ENCODE measurements at regions not wholly inside any gene's neighbourhood (a gene's known extent, or its start where the extent isn't known, plus 50 kb on each side); places are given as distances from the start of the nearest gene placed in this dataset.

GRCh38 chr10:28781296-28781695, 104.0 kb downstream of the BAMBI start:
- no peak for DNase-seq (ENCODE audit: low spot score)

- DNase-seq (ENCODE audit: low spot score): no peak
These were observed 105.8 kb downstream of the BAMBI start for GRCh38 chr10:28783087-28783486.

DNA sequence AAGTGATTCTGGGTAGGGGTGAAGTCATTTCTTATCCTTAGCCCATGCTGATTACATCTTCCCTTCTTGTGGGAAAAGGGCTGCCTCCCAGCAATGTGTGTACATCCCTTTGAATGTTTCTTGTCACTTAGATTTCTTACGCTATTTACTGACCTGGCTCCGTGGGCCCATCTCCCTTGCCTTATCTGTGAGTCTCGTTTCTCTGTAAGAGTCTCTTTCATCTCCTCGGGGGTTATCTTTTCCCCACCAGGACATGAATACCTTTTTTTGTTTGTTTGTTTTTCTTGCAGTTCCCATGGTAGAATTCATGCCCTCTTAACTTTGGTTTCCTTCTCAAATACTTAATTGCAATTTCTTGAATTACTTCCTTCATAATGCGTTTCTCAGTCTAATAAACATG, 107.7 kb downstream of the BAMBI start:
- DNase-seq (ENCODE audit: low spot score): no peak

DNA sequence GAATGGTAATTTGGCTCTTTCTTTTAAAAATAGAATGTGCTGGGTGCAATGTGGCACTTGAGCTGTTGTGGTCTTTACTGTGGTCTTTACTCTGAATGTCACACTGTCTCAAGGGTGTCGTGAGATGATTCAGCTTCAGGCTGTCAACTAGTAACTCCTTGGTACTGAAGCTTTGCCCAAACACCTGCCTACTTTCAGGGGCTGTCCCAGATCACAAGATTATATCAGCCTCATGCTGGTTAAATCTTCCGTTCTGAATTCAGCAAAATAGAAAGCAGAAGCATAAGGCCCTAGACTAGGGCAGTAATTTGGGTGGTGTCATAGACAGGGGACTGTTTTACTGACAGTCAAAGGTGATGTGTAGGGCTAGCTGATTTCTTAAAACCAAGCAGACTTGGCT, 110.9 kb downstream of the BAMBI start:
- DNase-seq (ENCODE audit: low spot score): no peak

DNA sequence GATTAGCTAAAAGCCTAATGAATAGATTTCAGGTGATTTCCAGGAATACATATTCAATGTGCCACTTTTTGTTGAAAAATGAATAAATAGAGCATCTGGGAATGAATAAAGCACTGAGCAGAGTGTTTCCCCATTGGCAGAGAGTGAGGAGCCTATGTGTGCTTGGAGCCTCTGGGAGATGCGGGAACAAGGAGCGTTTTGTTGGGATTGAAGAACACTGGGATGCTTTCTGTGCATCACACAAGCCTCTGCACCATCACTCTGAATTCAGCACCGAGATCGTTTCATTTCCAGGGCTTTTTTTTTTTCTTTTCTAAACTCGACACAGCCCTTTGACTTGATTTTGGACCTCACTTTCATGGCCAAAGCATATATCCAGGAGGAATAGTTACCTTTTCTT, 111.4 kb downstream of the BAMBI start:
- DNase-seq (ENCODE audit: low spot score): no peak

GRCh38 chr10:28790146-28790545, 112.8 kb downstream of the BAMBI start:
- DNase-seq (ENCODE audit: low spot score): no peak

GRCh38 chr10:28793482-28793881, 116.2 kb downstream of the BAMBI start:
- no peak for DNase-seq (ENCODE audit: low spot score)

GRCh38 chr10:28794986-28795385, 117.7 kb downstream of the BAMBI start:
- DNase-seq (ENCODE audit: low spot score): no peak

DNA sequence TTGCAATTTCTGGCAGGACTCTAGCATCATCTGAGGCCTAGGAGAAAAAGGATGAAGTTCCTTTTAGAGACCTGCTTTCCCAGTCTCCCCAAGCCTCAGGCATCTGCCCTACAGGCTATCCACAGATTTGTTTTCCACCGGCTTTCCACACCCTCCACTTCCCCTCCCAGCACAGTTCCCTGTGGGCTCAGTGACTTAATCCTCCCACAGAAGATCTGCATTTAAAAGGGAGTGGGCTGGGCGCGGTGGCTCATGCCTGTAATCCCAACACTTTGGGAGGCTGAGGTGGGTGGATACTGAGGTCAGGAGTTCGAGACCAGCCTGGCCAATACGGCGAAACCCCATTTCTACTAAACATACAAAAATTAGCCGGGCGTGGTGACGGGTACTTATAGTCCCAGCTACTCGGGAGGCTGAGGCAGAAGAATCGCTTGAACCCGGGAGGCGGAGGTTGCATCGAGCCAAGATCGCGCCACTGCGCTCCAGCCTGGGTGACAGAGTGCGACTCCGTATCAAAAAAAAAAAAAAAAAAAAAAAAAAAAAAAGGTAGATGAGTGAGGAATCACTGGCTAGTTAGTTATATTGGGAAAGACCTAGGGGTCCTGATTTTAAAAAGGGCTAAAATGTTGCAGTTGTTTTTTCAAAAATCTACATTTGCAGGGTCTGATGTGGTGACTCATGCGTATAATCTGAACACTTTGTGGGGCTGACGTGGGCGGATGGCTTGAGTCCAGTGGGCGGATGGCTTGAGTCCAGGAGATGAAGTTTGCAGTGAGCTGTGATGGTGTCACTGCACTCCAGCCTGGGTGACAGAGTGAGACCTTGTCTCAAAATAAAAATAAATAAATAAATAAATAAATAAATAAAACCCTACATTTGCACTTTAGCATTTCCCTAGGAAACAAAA, 119.5 kb downstream of the BAMBI start:
- no peak for DNase-seq (ENCODE audit: low spot score)

DNA sequence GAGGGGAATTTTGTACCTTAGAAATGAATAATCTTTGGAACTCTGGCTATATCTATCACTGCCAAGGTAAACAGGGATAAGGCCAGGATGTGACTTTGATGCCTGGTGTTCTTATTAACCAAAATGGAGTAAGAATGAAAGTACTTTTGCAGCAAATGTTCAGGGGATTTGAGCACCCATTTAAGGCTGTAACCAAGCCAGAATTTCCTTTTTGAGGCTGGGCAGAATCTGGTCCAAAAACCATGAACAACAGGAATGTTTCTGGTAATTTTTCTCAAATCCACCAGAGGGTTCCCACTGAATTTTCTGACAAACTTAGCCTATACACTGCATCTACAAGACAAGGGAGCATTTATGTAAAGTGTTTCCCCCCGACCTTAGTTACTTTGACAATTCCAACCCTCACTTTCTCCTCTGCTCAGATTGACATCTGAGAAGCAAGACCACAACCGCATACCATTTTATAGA, 120.6 kb downstream of the BAMBI start:
- no peak for DNase-seq (ENCODE audit: low spot score)

GRCh38 chr10:28798428-28798955, 121.2 kb downstream of the BAMBI start:
- no peak for DNase-seq (ENCODE audit: low spot score)

DNA sequence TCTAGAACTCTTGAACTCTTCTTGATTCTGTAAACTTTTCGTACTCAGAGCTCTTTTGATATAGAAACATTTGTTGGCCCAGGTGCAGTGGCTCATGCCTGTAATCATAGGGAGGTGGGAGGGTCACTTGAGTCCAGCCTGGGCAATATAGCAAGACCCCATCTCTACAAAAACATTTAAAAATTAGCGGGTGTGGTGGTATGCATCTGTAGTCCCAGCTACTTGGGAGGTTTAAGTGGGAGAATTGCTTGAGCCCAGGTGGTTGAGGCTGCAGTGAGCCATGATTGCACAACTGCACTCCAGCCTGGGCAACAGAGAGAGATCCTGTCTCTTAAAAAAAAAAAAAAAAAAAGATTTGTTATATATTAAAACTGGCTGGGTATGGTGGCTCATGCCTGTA, 121.6 kb downstream of the BAMBI start:
- no peak for DNase-seq (ENCODE audit: low spot score)

DNA sequence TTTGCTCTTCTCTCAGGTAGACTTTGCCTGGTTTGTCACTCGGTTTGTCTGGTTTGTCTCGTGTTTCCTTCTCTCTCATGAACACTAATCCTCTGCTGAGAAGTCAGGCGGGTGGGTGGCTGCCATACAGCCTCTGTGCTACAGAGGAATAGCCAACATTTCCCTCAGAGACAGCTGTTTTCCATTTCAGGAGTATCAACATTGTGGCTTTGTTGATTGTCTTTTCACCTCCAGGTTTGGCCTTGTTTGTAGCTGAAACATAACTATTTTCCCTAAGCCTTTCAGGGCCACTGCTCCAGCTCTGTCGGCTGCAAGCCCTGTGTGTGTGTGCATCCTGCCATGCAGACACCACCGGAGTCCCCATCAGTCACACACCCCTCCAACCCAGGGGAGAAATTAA, 122.8 kb downstream of the BAMBI start:
- DNase-seq (ENCODE audit: low spot score): no peak

- no peak for DNase-seq (ENCODE audit: low spot score)
These were observed 123.9 kb downstream of the BAMBI start for GRCh38 chr10:28801247-28801646.

- DNase-seq (ENCODE audit: low spot score): no peak
These were observed 124.5 kb downstream of the BAMBI start for GRCh38 chr10:28801869-28802268.

DNA sequence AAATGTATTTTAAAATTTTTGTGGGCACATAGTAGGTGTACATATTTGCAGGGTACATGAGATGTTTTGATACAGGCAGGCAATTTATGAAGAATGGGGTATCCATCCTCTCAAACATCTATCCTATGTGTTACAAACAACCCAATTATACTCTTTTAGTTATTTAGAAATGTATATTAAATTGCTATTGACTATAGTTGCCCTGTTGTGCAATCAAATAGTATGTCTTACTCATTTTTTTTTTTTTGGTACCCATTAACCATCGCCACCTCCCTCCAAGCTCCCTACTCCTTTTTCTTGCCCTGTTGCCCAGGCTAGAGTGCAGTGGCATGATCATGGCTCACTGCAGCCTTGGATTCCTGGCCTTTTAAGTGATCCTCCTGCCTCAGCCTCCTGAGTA, 128.1 kb downstream of the BAMBI start:
- no peak for DNase-seq (ENCODE audit: low spot score)

DNA sequence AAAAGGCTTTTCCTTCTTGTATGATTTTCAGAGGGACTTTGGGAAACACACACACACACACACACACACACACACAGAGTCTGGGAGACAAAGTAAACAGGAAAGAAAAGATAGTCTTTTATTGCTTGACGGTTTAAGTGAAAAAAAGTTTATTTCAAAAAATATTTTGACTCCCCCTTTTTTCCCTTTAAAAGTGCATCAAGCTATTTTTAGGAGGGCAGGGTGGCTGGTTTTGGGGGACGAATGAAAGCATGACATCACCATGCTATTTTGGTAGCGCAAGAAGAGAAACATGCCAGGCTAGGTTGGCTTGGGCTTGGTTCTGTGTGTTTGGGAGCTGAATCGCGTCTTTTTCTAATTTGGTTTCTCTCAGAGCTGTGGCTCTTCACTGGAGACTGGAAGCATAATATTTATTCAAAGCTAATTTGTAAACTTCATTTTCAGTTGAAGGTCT, 129.2 kb downstream of the BAMBI start:
- DNase-seq (ENCODE audit: low spot score): no peak

GRCh38 chr10:28806951-28807759, 129.8 kb downstream of the BAMBI start:
- DNase-seq (ENCODE audit: low spot score): no peak

- DNase-seq (ENCODE audit: low spot score): no peak
These were observed 130.7 kb downstream of the BAMBI start for GRCh38 chr10:28807760-28808613.

DNA sequence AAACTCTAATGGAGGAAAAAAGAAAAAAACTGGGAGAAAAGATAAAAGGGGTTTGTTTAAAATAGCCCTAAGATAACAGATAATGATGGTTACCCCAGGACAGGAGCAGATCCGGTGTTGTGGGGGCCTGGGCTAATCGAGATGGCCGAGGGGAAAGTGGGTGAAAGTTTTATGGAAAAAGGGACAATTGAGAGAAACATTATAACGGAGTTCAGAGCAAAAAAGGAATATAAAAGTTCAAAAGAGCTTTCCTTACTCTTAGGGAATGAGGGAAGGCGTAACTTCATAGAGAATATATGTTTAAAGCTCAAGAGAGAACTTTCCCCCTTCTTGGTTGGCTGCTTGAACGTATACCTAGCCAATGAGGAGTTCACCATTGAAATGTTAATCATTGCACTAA, 131.4 kb downstream of the BAMBI start:
- no peak for DNase-seq (ENCODE audit: low spot score)

Measured in HT-29 (cell line).